Astrocyte of the cerebellum (primary cell): ENCODE measurements at regions not wholly inside any gene's neighbourhood (a gene's known extent, or its start where the extent isn't known, plus 50 kb on each side); places are given as distances from the start of the nearest gene placed in this dataset.
A peak's percentile ranks its signal among the peaks of the same experiment; 100 is the strongest.

ENCODE experiments used
- DNase-seq: peaks from one replicate; pipeline ENCODE4 v3.0.0-alpha.2; 2011; ENCODE audit warnings: low read depth
- H3K4me3 ChIP-seq: 2 replicates; pipeline ENCODE4 v1.5.1; 2011; ENCODE audit warnings: mild to moderate bottlenecking, low read depth, low read length, moderate library complexity
- in situ Hi-C: cut with HindIII; loops from 2 replicates; pipeline ENCODE4 v1.10.0; 2017; ENCODE audit warnings: low sequenced_read_pairs
- TF ChIP-seq, protein P1 (sequence below): IDR thresholded peaks from 2 replicates; pipeline ENCODE4 v1.5.1; 2012; ENCODE audit warnings: low read length, low read depth, moderate library complexity, mild to moderate bottlenecking; ENCODE audit errors: missing control alignments

GRCh38 chr13:83184150-83184475 lies 698.2 kb downstream of the SLITRK1 start:
- TF ChIP-seq, protein P1, sequence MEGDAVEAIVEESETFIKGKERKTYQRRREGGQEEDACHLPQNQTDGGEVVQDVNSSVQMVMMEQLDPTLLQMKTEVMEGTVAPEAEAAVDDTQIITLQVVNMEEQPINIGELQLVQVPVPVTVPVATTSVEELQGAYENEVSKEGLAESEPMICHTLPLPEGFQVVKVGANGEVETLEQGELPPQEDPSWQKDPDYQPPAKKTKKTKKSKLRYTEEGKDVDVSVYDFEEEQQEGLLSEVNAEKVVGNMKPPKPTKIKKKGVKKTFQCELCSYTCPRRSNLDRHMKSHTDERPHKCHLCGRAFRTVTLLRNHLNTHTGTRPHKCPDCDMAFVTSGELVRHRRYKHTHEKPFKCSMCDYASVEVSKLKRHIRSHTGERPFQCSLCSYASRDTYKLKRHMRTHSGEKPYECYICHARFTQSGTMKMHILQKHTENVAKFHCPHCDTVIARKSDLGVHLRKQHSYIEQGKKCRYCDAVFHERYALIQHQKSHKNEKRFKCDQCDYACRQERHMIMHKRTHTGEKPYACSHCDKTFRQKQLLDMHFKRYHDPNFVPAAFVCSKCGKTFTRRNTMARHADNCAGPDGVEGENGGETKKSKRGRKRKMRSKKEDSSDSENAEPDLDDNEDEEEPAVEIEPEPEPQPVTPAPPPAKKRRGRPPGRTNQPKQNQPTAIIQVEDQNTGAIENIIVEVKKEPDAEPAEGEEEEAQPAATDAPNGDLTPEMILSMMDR: no peak
- DNase-seq: no peak
- H3K4me3 ChIP-seq: no peak overlapping the region
- in situ Hi-C loops: no loop called here

DNA sequence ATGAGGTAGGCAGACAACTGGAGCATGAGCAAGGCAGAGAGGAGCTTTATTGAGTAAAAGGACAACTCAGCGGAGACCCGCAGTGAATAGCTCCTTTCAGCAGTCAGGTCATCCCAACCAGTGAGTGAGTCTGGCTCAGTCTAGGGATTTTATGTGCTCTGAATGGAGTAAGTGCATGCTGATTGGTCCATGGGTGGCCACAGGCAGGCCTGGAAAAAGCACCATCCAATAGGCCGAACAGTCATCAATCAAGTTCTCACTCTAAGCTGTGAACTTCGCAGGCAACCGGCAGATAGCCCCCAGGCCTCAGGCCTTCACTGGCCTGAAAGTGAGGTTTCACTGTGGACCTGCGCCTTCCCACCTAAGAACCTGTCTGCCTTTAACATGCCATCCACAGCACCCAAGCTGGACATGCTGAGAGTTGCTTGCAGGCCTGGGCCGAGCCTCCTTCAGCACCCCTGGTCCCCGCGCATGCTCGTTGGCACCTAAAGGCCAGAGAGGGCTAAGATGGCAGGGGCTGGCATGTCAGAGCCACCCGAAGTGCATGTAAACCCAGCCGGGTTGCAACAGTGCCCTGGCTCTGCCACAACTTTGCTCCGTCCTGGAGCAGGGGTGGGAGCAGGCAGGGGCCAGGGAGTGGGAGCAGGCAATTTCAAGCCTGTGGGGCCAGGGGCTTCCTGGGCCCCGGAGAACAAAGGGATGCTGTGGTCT lies 698.7 kb downstream of the SLITRK1 start:
- in situ Hi-C loops: no loop called here
- TF ChIP-seq, protein P1: no peak
- DNase-seq: no peak
- no peak overlapping the region for H3K4me3 ChIP-seq

DNA sequence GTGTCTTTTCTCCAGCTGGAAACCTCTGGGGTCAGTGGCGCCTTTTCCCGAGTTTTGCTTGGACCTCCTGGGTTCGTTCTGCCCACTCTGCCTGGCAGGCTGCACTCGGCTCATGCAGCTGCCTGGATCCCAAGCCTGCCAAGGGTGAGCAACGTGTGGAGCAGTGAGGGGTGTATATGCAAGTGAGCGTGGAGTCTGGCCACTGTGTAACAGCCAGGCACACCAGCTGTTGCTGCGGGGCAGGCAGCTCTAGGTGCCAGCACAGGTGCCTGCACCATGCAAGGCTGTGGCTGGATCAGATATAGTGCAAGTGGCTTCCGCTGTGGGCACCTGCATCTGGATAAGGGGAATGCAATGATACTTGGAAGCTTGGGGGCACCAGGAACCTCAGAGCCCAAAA lies 699.4 kb downstream of the SLITRK1 start:
- DNase-seq: no peak
- TF ChIP-seq, protein P1: no peak
- in situ Hi-C loops: no loop called here
- H3K4me3 ChIP-seq: no peak overlapping the region

- in situ Hi-C loops: no loop called here
- DNase-seq: no peak
- TF ChIP-seq, protein P1: no peak
- H3K4me3 ChIP-seq: no peak overlapping the region
Observed at GRCh38 chr13:83178008-83178407, 704.3 kb downstream of the SLITRK1 start.

DNA sequence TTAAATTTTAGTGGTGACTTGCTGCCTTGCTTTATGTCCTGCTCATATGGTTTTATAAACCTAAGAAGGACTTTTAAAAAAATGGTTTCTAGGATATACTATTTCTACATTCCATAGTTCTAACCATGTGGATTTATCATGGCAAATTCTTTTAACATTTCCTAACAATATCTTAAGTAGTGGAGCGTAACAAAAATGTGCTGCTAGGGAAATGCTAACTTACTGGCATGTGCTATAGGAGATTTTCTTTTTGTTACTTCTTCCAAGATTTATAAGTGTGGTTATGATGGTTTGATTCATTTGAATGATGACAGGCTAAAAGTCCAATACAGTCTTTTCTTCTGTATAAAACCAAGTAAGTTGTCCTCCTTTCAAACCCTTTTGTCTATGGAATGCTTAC lies 713.7 kb downstream of the SLITRK1 start:
- TF ChIP-seq, protein P1: no peak

GRCh38 chr13:83167203-83167602 lies 715.1 kb downstream of the SLITRK1 start:
- H3K4me3 ChIP-seq: no peak overlapping the region

More for the DNA sequence above, 713.7 kb downstream of the SLITRK1 start:
- in situ Hi-C loops: no loop called here
- DNase-seq: peak; percentile 43
- no peak overlapping the region for H3K4me3 ChIP-seq

More at GRCh38 chr13:83167203-83167602, 715.1 kb downstream of the SLITRK1 start:
- TF ChIP-seq, protein P1: no peak
- DNase-seq: no peak
- in situ Hi-C loops: no loop called here
